Tibial nerve (tissue), 4 donors: ENCODE measurements at regions not wholly inside any gene's neighbourhood (a gene's known extent, or its start where the extent isn't known, plus 50 kb on each side); places are given as distances from the start of the nearest gene placed in this dataset.
"Not testable (repeated sequence)": the region's sequence is repeated elsewhere in the genome, so short reads cannot be mapped to it uniquely, and the experiment has no call there.

Experiments used
- DNase-seq, 2 donors: peaks; one replicate each; pipeline ENCODE4 v3.0.0-alpha.2; 2019; ENCODE audit warnings: low spot score in 2 of 2
- H3K27ac ChIP-seq, 4 donors: fragments of 200-600 bp; sonication (generic) in 3 of 4; one replicate each; pipeline ENCODE4 v1.5.1; 2017 to 2019; ENCODE audit warnings: mild to moderate bottlenecking in 1 of 4
- H3K27me3 ChIP-seq, 2 donors: fragments of 200-600 bp; sonication (generic) in 1 of 2; one replicate each; pipeline versions ENCODE4 v1.5.1 to v1.6.0; 2017 to 2019
- H3K36me3 ChIP-seq, 3 donors: fragments of 200-600 bp; sonication (generic); one replicate each; pipeline ENCODE4 v1.5.1; 2018 to 2019
- H3K4me1 ChIP-seq, 4 donors: fragments of 200-600 bp; sonication (generic) in 3 of 4; one replicate each; pipeline ENCODE4 v1.5.1; 2017 to 2019
- H3K4me3 ChIP-seq, 4 donors: fragments of 200-600 bp; sonication (generic) in 3 of 4; one replicate each; pipeline ENCODE4 v1.5.1; 2017 to 2019; ENCODE audit warnings: mild to moderate bottlenecking in 1 of 4, moderate library complexity in 1 of 4
- H3K9me3 ChIP-seq, 4 donors: fragments of 200-600 bp; sonication (generic) in 3 of 4; one replicate each; pipeline ENCODE4 v1.5.1; 2017 to 2019
- CTCF ChIP-seq, 5 experiments: fragments of 200-600 bp in 3 of 5; fragments of 450-650 bp in 2 of 5; sonication (generic) in 3 of 5; IDR thresholded peaks; one replicate each; pipeline ENCODE4 v1.5.1; 2016 to 2019; ENCODE audit warnings: antibody characterized with exemption in 5 of 5, mild to moderate bottlenecking in 3 of 5, moderate library complexity in 2 of 5
- EP300 ChIP-seq, 2 donors: sonication (generic); formaldehyde crosslinking; IDR thresholded peaks; one replicate each; pipeline ENCODE4 v1.6.1; 2017; ENCODE audit warnings: antibody characterized with exemption in 2 of 2, mild to moderate bottlenecking in 1 of 2
- POLR2A ChIP-seq, 2 donors: fragments of 450-650 bp; IDR thresholded peaks; one replicate each; pipeline ENCODE4 v1.6.1; 2017; ENCODE audit warnings: antibody characterized with exemption in 2 of 2, mild to moderate bottlenecking in 2 of 2, moderate library complexity in 2 of 2
- WGBS, 2 donors: methylation state at CpG; one replicate each; pipeline ENCODE4 v1.1.5; 2018; 5-methylcytosine and 5-hydroxymethylcytosine counted together

- no peak for DNase-seq
- WGBS, 2 donors: 72 to 80% methylated on average over 1 of the region's 1 CpG
- no peak for TF ChIP-seq CTCF (IDR thresholded peaks at IDR 0.05)
These were observed 549.2 kb upstream of the CYLC2 start for GRCh38 chr9:102445906-102446305.

GRCh38 chr9:102445181-102445747, 549.9 kb upstream of the CYLC2 start:
- WGBS, 2 donors: 70 to 83% methylated on average over 1 of the region's 1 CpG
- DNase-seq: no peak

More at GRCh38 chr9:102445906-102446305, 549.2 kb upstream of the CYLC2 start:
- Histone ChIP-seq H3K27ac (no peak overlapping the region), H3K27me3 (no peaks in the 10 kb centered on the region), H3K9me3 (peaks cover 0 to 15% (median 3%) of the 10 kb centered on the region in 4 donors), H3K36me3 (no peaks in the 10 kb centered on the region), H3K4me1 (no peaks in the 10 kb centered on the region), H3K4me3 (no peak overlapping the region)

DNA sequence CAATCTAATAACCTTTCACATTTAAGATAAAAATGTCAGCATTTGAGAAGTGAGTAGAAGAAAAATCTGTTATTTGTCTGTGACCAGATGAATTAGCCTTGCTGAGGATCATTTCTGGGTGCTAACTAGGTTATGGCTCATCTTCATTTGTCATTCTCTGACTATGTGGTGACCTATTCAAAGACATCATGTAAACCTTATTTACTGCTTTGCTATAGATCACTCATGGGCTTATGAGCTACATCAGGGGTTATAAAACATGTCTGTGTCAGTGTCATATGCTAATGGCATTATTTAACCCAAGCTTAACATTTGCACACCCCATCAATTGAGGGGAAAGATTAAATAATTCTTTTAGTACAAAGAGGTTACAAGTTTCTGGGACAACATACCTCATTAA, 555.5 kb upstream of the CYLC2 start:
- Histone ChIP-seq H3K9me3 (no peaks in the 10 kb centered on the region), H3K4me1 (no peaks in the 10 kb centered on the region), H3K4me3 (no peak overlapping the region), H3K36me3 (no peaks in the 10 kb centered on the region), H3K27me3 (no peaks in the 10 kb centered on the region), H3K27ac (no peak overlapping the region)
- TF ChIP-seq EP300 (IDR thresholded peaks at IDR 0.05): no peak
- DNase-seq: no peak

More at GRCh38 chr9:102445181-102445747, 549.9 kb upstream of the CYLC2 start:
- Histone ChIP-seq H3K4me1 (no peaks in the 10 kb centered on the region), H3K27me3 (no peaks in the 10 kb centered on the region), H3K27ac (no peak overlapping the region), H3K9me3 (peaks cover 0 to 15% (median 3%) of the 10 kb centered on the region in 4 donors), H3K4me3 (no peak overlapping the region), H3K36me3 (no peaks in the 10 kb centered on the region)
- TF ChIP-seq POLR2A (IDR thresholded peaks at IDR 0.05) (no peak), CTCF (IDR thresholded peaks at IDR 0.05) (no peak), EP300 (IDR thresholded peaks at IDR 0.05) (no peak)

DNA sequence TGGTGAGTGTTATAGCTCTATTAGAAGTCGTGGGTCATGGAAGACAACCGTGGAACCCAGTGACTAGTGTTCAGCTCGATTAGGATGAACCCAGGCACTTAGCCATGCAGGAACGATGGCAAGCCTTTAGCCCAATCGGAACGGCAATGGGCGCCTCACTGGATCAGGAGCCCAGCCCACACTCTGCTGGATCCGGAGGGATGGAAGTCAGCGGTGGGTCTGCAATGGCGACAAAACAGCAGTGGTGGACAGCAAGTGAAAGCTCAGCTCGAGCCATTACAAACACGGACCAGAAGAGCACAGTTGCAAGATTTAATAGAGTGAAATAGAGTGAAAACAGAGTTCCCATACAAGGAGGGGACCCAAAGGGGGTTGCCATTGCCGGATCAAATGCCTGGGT, 558.5 kb upstream of the CYLC2 start:
- not testable (repeated sequence) for H3K9me3 ChIP-seq, H3K36me3 ChIP-seq, H3K4me3 ChIP-seq, H3K27me3 ChIP-seq, H3K4me1 ChIP-seq, DNase-seq, H3K27ac ChIP-seq
- WGBS, 2 donors: 92 to 96% methylated on average over 13 of the region's 13 CpGs

GRCh38 chr9:102435427-102435826, 559.7 kb upstream of the CYLC2 start:
- Histone ChIP-seq H3K36me3 (no peaks in the 10 kb centered on the region), H3K4me1 (no peaks in the 10 kb centered on the region), H3K27me3 (no peaks in the 10 kb centered on the region), H3K27ac (no peak overlapping the region), H3K4me3 (no peak overlapping the region), H3K9me3 (no peaks in the 10 kb centered on the region)
- no peak for DNase-seq
- WGBS, 2 donors: 84 to 92% methylated on average over 3 of the region's 3 CpGs
- TF ChIP-seq POLR2A (IDR thresholded peaks at IDR 0.05) (no peak), EP300 (IDR thresholded peaks at IDR 0.05) (no peak), CTCF (IDR thresholded peaks at IDR 0.05) (no peak)

- WGBS, 2 donors: 56% methylated on average over 1 of the region's 1 CpG
- no peak overlapping the region for H3K4me3 ChIP-seq
- H3K27ac ChIP-seq: no peak overlapping the region
- no peaks in the 10 kb centered on the region for H3K27me3 ChIP-seq
- no peaks in the 10 kb centered on the region for H3K36me3 ChIP-seq
- no peaks in the 10 kb centered on the region for H3K9me3 ChIP-seq
- DNase-seq: no peak
- TF ChIP-seq POLR2A (IDR thresholded peaks at IDR 0.05) (no peak), EP300 (IDR thresholded peaks at IDR 0.05) (no peak), CTCF (IDR thresholded peaks at IDR 0.05) (no peak)
- H3K4me1 ChIP-seq: no peaks in the 10 kb centered on the region
These were observed 560.6 kb upstream of the CYLC2 start for GRCh38 chr9:102434545-102434944.
